WTC11 (cell line): ENCODE measurements at regions not wholly inside any gene's neighbourhood (a gene's known extent, or its start where the extent isn't known, plus 50 kb on each side); places are given as distances from the start of the nearest gene placed in this dataset.
"Not testable (repeated sequence)": the region's sequence is repeated elsewhere in the genome, so short reads cannot be mapped to it uniquely, and the experiment has no call there.

Experiments
- ATAC-seq: fragments of 200-7000 bp; cut with Tn5 transposase; 2 replicates; pipeline ENCODE4 v1.10.0; 2021; ENCODE audit warnings: mild to moderate bottlenecking, moderate library complexity
- CTCF ChIA-PET: fragments of 300-600 bp; sonication (Branson Sonifier 250); formaldehyde crosslinking; loops from one replicate; lab custom pipeline; 2021; ENCODE audit warnings: antibody characterized with exemption; lab: Charles Lee
- POLR2A ChIA-PET: fragments of 350-600 bp; sonication (Branson Sonifier 250); formaldehyde crosslinking; loops from one replicate; lab custom pipeline; 2021; ENCODE audit warnings: antibody characterized with exemption; lab: Charles Lee
- DNase-seq: peaks from one replicate; pipeline ENCODE4 v3.0.0; 2021; ENCODE audit warnings: low spot score
- H3K27ac Mint-ChIP-seq: 2 replicates; pipeline ENCODE4 v1.8.0; 2021; ENCODE audit warnings: mixed read lengths
- H3K27me3 Mint-ChIP-seq: 2 replicates; pipeline ENCODE4 v1.8.0; 2021; ENCODE audit warnings: low read depth, mild to moderate bottlenecking, moderate library complexity, mixed read lengths
- H3K36me3 Mint-ChIP-seq: 2 replicates; pipeline ENCODE4 v1.8.0; 2021; ENCODE audit warnings: mixed read lengths
- H3K4me1 Mint-ChIP-seq: 2 replicates; pipeline ENCODE4 v1.8.0; 2022; ENCODE audit warnings: mixed read lengths
- H3K4me3 Mint-ChIP-seq: 2 replicates; pipeline ENCODE4 v1.8.0; 2021; ENCODE audit warnings: mild to moderate bottlenecking, moderate library complexity, mixed read lengths
- H3K9me3 Mint-ChIP-seq: 2 replicates; pipeline ENCODE4 v1.8.0; 2021; ENCODE audit warnings: mixed read lengths
- CREM ChIP-seq: sonication (generic); formaldehyde crosslinking; IDR thresholded peaks from 2 replicates; pipeline ENCODE4 v1.8.1; 2022; ENCODE audit warnings: mild to moderate bottlenecking, missing genetic modification reagents, moderate library complexity
- ELF4 ChIP-seq: sonication (generic); formaldehyde crosslinking; IDR thresholded peaks from 2 replicates; pipeline ENCODE4 v1.8.1; 2022; ENCODE audit warnings: low read depth, mild to moderate bottlenecking, moderate library complexity, missing genetic modification reagents
- EMX1 ChIP-seq: fragments of 250-450 bp; sonication (Bioruptor Pico); IDR thresholded peaks from 2 replicates; pipeline ENCODE4 v1.8.0; 2021; ENCODE audit warnings: mild to moderate bottlenecking
- FOXJ3 ChIP-seq: sonication (generic); formaldehyde crosslinking; IDR thresholded peaks from 2 replicates; pipeline ENCODE4 v1.9.0; 2021; ENCODE audit warnings: missing genetic modification reagents, mild to moderate bottlenecking, borderline replicate concordance
- GABPB1 ChIP-seq: sonication (generic); formaldehyde crosslinking; IDR thresholded peaks from 2 replicates; pipeline ENCODE4 v1.8.1; 2023; ENCODE audit warnings: mild to moderate bottlenecking, missing genetic modification reagents
- MYBL2 ChIP-seq: sonication (generic); formaldehyde crosslinking; IDR thresholded peaks from 2 replicates; pipeline ENCODE4 v1.8.1; 2023; ENCODE audit warnings: mild to moderate bottlenecking, moderate library complexity, missing genetic modification reagents
- NFYB ChIP-seq: sonication (generic); formaldehyde crosslinking; conservative IDR thresholded peaks from 2 replicates; pipeline ENCODE4 v1.8.0; 2022; ENCODE audit warnings: low read depth, missing genetic modification reagents
- NR2C2 ChIP-seq: sonication (generic); formaldehyde crosslinking; IDR thresholded peaks from 2 replicates; pipeline ENCODE4 v1.8.0; 2022; ENCODE audit warnings: mild to moderate bottlenecking, missing genetic modification reagents
- ZBTB21 ChIP-seq: sonication (generic); formaldehyde crosslinking; IDR thresholded peaks from 2 replicates; pipeline ENCODE4 v1.8.1; 2023; ENCODE audit warnings: mild to moderate bottlenecking, missing genetic modification reagents, borderline replicate concordance
- ZNF138 ChIP-seq: sonication (generic); formaldehyde crosslinking; conservative IDR thresholded peaks from 2 replicates; pipeline ENCODE4 v1.8.1; 2022; ENCODE audit warnings: mild to moderate bottlenecking, moderate library complexity, missing genetic modification reagents
- ZNF416 ChIP-seq: fragments of 250-450 bp; sonication (Bioruptor Pico); IDR thresholded peaks from 2 replicates; pipeline ENCODE4 v1.9.0; 2021; ENCODE audit warnings: mild to moderate bottlenecking, inconsistent platforms
- ZNF423 ChIP-seq: fragments of 250-450 bp; sonication (Bioruptor Pico); IDR thresholded peaks from 2 replicates; pipeline ENCODE4 v2.1.2; 2022; ENCODE audit warnings: mild to moderate bottlenecking, moderate library complexity
- ZNF671 ChIP-seq: fragments of 250-450 bp; sonication (Bioruptor Pico); IDR thresholded peaks from 2 replicates; pipeline ENCODE4 v1.8.0; 2021; ENCODE audit warnings: mild to moderate bottlenecking
- TF ChIP-seq, protein P1 (sequence below): sonication (generic); formaldehyde crosslinking; IDR thresholded peaks from 2 replicates; pipeline ENCODE4 v1.8.1; 2022; ENCODE audit warnings: mild to moderate bottlenecking, moderate library complexity, missing genetic modification reagents
- TF ChIP-seq, protein P2 (sequence below): sonication (generic); formaldehyde crosslinking; conservative IDR thresholded peaks from 2 replicates; pipeline ENCODE4 v1.8.1; 2023; ENCODE audit warnings: mild to moderate bottlenecking, low read depth, missing genetic modification reagents, moderate library complexity
- TF ChIP-seq, protein P3 (sequence below): fragments of 250-450 bp; sonication (Bioruptor Pico); IDR thresholded peaks from 2 replicates; pipeline ENCODE4 v1.9.0; 2021; ENCODE audit warnings: mild to moderate bottlenecking
- TF ChIP-seq, protein P4 (sequence below): fragments of 200-600 bp; IDR thresholded peaks from 2 replicates; pipeline ENCODE4 v1.8.0; 2022; ENCODE audit warnings: antibody characterized with exemption
- TF ChIP-seq, protein P5 (sequence below): sonication (generic); formaldehyde crosslinking; IDR thresholded peaks from 2 replicates; pipeline ENCODE4 v1.8.0; 2022; ENCODE audit warnings: mild to moderate bottlenecking, missing genetic modification reagents
- TF ChIP-seq, protein P6 (sequence below): sonication (generic); formaldehyde crosslinking; IDR thresholded peaks from 2 replicates; pipeline ENCODE4 v1.8.0; 2022; ENCODE audit warnings: missing genetic modification reagents

DNA sequence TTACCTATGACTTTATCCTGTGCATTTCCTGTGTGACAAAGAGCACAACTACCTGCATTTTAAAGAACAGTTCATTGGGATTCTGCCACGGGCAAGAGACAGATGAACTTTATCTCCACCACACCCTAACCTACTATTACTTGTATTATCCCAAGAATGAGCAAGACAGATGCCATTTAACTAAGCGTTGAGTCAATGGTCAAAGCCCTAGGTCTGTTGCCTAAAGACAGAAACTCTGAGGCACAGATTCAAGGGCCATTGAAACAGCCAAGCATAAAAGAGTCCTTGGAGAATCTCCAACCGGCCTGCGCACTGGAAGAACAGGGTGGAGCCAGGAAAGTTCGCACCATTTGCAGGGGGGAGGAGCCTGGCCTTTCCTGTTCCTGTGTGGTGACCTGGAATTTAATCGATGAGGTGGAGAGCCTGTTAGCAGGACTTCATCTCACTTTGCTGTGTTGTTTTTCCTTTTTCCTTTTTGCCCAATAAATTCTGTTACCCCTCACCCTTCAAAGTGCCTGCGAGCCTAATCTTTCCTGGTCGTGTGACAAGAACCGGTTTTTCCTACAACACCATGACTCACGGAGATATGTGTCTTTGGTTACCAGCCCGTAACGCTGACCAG is 146.4 kb upstream of the DIAPH2 start (continued):
- TF ChIP-seq ELF4 (CRISPR knock-in tag) (no peak), NR2C2 (no peak), ZBTB21 (CRISPR knock-in tag) (no peak), NFYB (no peak), GABPB1 (CRISPR knock-in tag) (no peak), CREM (CRISPR knock-in tag) (no peak), ZNF671 (CRISPR knock-in tag) (no peak)
- TF ChIP-seq, protein P1, sequence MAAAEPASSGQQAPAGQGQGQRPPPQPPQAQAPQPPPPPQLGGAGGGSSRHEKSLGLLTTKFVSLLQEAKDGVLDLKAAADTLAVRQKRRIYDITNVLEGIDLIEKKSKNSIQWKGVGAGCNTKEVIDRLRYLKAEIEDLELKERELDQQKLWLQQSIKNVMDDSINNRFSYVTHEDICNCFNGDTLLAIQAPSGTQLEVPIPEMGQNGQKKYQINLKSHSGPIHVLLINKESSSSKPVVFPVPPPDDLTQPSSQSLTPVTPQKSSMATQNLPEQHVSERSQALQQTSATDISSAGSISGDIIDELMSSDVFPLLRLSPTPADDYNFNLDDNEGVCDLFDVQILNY (CRISPR knock-in tag), result no peak
- TF ChIP-seq, protein P2, sequence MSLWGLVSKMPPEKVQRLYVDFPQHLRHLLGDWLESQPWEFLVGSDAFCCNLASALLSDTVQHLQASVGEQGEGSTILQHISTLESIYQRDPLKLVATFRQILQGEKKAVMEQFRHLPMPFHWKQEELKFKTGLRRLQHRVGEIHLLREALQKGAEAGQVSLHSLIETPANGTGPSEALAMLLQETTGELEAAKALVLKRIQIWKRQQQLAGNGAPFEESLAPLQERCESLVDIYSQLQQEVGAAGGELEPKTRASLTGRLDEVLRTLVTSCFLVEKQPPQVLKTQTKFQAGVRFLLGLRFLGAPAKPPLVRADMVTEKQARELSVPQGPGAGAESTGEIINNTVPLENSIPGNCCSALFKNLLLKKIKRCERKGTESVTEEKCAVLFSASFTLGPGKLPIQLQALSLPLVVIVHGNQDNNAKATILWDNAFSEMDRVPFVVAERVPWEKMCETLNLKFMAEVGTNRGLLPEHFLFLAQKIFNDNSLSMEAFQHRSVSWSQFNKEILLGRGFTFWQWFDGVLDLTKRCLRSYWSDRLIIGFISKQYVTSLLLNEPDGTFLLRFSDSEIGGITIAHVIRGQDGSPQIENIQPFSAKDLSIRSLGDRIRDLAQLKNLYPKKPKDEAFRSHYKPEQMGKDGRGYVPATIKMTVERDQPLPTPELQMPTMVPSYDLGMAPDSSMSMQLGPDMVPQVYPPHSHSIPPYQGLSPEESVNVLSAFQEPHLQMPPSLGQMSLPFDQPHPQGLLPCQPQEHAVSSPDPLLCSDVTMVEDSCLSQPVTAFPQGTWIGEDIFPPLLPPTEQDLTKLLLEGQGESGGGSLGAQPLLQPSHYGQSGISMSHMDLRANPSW (CRISPR knock-in tag), result no peak

DNA sequence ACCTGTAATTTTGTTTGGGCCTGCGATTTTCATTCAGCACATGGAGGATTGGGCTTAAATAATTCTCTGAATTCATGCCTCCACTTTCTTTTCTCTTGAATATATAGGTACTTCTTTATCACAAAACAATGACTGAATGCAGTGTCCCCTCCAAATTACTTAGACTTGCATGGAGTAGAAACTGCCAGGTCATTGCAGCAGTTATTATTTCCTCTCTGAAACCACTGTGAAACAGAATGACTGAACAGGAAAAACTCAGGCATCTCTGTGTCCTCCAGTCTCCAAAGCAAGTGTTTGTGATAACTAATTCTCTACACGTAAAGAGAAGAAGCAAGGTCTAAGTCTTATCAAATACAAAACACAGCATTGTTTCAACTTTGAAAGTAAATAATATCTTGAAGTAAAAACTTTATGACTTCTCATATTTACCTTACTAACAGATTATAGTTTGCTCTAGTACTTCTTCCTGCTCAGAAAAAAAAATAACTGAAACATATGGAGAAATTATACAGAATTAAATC is 144.5 kb upstream of the DIAPH2 start:
- ATAC-seq (no peak), DNase-seq (no peak)
- Mint-ChIP-seq H3K27ac (no peak overlapping the region), H3K36me3 (no peaks in the 10 kb centered on the region), H3K27me3 (no peaks in the 10 kb centered on the region), H3K9me3 (no peaks in the 10 kb centered on the region), H3K4me1 (peaks cover 7% of the 10 kb centered on the region), H3K4me3 (no peak overlapping the region)
- POLR2A ChIA-PET, result no interaction called here
- TF ChIP-seq ZNF416 (CRISPR knock-in tag) (no peak), MYBL2 (CRISPR knock-in tag) (no peak), EMX1 (no peak)
- TF ChIP-seq, protein P3, sequence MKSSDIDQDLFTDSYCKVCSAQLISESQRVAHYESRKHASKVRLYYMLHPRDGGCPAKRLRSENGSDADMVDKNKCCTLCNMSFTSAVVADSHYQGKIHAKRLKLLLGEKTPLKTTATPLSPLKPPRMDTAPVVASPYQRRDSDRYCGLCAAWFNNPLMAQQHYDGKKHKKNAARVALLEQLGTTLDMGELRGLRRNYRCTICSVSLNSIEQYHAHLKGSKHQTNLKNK (CRISPR knock-in tag), result no peak
- TF ChIP-seq, protein P4, sequence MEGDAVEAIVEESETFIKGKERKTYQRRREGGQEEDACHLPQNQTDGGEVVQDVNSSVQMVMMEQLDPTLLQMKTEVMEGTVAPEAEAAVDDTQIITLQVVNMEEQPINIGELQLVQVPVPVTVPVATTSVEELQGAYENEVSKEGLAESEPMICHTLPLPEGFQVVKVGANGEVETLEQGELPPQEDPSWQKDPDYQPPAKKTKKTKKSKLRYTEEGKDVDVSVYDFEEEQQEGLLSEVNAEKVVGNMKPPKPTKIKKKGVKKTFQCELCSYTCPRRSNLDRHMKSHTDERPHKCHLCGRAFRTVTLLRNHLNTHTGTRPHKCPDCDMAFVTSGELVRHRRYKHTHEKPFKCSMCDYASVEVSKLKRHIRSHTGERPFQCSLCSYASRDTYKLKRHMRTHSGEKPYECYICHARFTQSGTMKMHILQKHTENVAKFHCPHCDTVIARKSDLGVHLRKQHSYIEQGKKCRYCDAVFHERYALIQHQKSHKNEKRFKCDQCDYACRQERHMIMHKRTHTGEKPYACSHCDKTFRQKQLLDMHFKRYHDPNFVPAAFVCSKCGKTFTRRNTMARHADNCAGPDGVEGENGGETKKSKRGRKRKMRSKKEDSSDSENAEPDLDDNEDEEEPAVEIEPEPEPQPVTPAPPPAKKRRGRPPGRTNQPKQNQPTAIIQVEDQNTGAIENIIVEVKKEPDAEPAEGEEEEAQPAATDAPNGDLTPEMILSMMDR, result no peak
- CTCF ChIA-PET, result no interaction called here

DNA sequence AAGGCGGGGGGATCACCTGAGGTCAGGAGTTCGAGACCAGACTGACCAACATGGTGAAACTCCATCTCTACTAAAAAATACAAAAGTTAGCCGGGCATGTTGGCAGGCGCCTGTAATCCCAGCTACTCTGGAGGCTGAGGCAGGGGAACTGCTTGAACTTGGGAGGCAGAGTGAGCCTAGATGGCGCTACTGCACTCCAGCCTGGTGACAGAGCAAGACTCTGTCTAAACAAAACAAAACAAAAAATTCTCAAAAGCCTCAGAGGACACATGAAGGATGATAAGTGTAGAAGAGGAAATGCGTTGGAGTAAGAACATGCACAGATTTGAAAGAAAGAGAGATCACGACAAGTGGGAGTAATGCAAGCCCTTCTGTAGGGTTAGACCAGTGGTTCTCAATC is 138.4 kb upstream of the DIAPH2 start:
- POLR2A ChIA-PET, H3K36me3 Mint-ChIP-seq, H3K4me3 Mint-ChIP-seq, H3K27ac Mint-ChIP-seq, H3K9me3 Mint-ChIP-seq, H3K27me3 Mint-ChIP-seq: not testable (repeated sequence)
- H3K4me1 Mint-ChIP-seq, result peaks cover 15% of the 10 kb centered on the region
- peak; percentile 75 for ATAC-seq
- peak; percentile 19 for DNase-seq
- CTCF ChIA-PET, result interaction anchor here (0.6 kb wide), 1 partner anchor 45 kb away, joined by 3 read pairs; no protein-coding TSS in a partner anchor

DNA sequence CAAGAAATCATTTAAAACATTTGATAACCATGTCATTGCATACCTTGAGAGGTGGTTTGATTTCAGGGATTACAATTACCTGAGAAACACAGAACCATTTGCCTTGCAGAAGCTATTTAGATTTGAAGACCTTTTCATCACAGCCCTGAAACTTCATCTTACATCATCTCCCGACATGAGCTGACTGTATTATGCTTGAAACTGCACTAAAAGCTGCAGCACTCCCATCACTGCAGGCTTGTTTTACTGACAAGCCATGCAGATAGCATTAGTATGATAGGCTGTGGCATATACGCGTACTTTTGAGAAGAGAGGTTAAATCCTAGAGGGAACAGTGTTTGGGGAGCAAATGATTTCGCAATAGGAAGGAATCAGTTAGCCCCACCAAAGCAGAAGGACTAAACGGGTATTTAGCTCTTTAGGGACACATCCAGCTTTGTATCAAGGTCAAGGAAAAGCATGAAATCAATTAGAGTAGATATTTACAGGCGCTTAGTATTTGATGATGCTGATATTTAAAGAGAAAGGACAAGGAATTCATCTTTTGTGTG is 133.2 kb upstream of the DIAPH2 start:
- H3K36me3 Mint-ChIP-seq, result no peaks in the 10 kb centered on the region
- H3K4me3 Mint-ChIP-seq, result no peak overlapping the region
- DNase-seq, result no peak
- ATAC-seq, result no peak
- no peaks in the 10 kb centered on the region; the same call in 1 of the 2 replicates for H3K27me3 Mint-ChIP-seq
- H3K9me3 Mint-ChIP-seq, result no peaks in the 10 kb centered on the region
- H3K4me1 Mint-ChIP-seq, result peaks cover 14% of the 10 kb centered on the region
- POLR2A ChIA-PET, result interaction anchor here (0.7 kb wide), 1 partner anchor 527 kb away, joined by 5 read pairs; no protein-coding TSS in a partner anchor
- no peak overlapping the region for H3K27ac Mint-ChIP-seq
- CTCF ChIA-PET, result no interaction called here
- TF ChIP-seq ZNF423 (CRISPR knock-in tag) (no peak), FOXJ3 (no peak), ZNF138 (CRISPR knock-in tag) (no peak), NFYB (no peak)
- TF ChIP-seq, protein P5, sequence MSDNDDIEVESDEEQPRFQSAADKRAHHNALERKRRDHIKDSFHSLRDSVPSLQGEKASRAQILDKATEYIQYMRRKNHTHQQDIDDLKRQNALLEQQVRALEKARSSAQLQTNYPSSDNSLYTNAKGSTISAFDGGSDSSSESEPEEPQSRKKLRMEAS (CRISPR knock-in tag), result no peak
- TF ChIP-seq, protein P6, sequence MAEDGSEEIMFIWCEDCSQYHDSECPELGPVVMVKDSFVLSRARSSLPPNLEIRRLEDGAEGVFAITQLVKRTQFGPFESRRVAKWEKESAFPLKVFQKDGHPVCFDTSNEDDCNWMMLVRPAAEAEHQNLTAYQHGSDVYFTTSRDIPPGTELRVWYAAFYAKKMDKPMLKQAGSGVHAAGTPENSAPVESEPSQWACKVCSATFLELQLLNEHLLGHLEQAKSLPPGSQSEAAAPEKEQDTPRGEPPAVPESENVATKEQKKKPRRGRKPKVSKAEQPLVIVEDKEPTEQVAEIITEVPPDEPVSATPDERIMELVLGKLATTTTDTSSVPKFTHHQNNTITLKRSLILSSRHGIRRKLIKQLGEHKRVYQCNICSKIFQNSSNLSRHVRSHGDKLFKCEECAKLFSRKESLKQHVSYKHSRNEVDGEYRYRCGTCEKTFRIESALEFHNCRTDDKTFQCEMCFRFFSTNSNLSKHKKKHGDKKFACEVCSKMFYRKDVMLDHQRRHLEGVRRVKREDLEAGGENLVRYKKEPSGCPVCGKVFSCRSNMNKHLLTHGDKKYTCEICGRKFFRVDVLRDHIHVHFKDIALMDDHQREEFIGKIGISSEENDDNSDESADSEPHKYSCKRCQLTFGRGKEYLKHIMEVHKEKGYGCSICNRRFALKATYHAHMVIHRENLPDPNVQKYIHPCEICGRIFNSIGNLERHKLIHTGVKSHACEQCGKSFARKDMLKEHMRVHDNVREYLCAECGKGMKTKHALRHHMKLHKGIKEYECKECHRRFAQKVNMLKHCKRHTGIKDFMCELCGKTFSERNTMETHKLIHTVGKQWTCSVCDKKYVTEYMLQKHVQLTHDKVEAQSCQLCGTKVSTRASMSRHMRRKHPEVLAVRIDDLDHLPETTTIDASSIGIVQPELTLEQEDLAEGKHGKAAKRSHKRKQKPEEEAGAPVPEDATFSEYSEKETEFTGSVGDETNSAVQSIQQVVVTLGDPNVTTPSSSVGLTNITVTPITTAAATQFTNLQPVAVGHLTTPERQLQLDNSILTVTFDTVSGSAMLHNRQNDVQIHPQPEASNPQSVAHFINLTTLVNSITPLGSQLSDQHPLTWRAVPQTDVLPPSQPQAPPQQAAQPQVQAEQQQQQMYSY (CRISPR knock-in tag), result no peak
